H1 (cell line): ENCODE measurements at regions not wholly inside any gene's neighbourhood (a gene's known extent, or its start where the extent isn't known, plus 50 kb on each side); places are given as distances from the start of the nearest gene placed in this dataset.

Experiments used
- CHD7 ChIP-seq: fragments of 300-600 bp; sonication (generic); IDR thresholded peaks from 2 replicates; pipeline ENCODE4 v1.7.1; 2012; ENCODE audit warnings: low read length, moderate library complexity, mild to moderate bottlenecking, inconsistent platforms; ENCODE audit not compliant: insufficient replicate concordance
- GTF2F1 ChIP-seq: IDR thresholded peaks from 2 replicates; pipeline ENCODE4 v1.6.1; 2012; ENCODE audit warnings: low read depth, low read length, improper control_type of control experiment, borderline replicate concordance
- MAFK ChIP-seq: IDR thresholded peaks from 2 replicates; pipeline ENCODE4 v1.6.1; 2012; ENCODE audit warnings: low read depth, mild to moderate bottlenecking, improper control_type of control experiment, low read length
- RAD21 ChIP-seq, 2 experiments: IDR thresholded peaks in 1 of 2; conservative IDR thresholded peaks in 1 of 2; 2 replicates each; pipeline ENCODE4 v1.6.1; 2011; ENCODE audit warnings: low read depth in 2 of 2, low read length in 2 of 2, improper control_type of control experiment in 1 of 2, inconsistent platforms in 1 of 2, mild to moderate bottlenecking in 1 of 2, moderate library complexity in 1 of 2
- TAF7 ChIP-seq: optimal IDR thresholded peaks from 2 replicates; pipeline ENCODE3; 2011; ENCODE audit warnings: low read depth, mild to moderate bottlenecking, inconsistent platforms, low read length, moderate library complexity, borderline replicate concordance
- ZNF274 ChIP-seq: IDR thresholded peaks from 2 replicates; pipeline ENCODE4 v1.7.0; 2012; ENCODE audit warnings: low read length, borderline replicate concordance; ENCODE audit errors: extremely low read depth
- TF ChIP-seq, protein P1 (sequence below), 3 experiments: IDR thresholded peaks; 1 replicate in 2 of 3; 2 replicates in 1 of 3; pipeline versions ENCODE4 v1.5.1 to v1.6.1; 2011; ENCODE audit warnings: low read length in 3 of 3, mild to moderate bottlenecking in 3 of 3, inconsistent platforms in 2 of 3, low read depth in 1 of 3, moderate library complexity in 1 of 3; ENCODE audit not compliant: insufficient read depth in 1 of 3; ENCODE audit errors: control extremely low read depth in 1 of 3

- TF ChIP-seq CHD7 = no peak
- no peak for TF ChIP-seq RAD21 (IDR thresholded peaks at IDR 0.05 in 1 of 2, conservative IDR thresholded peaks at IDR 0.05 in 1 of 2; ENCODE audit: low read depth in 2 of 2, low read length in 2 of 2)
- no peak; the same call in 1 of the 2 replicates for TF ChIP-seq MAFK
- no peak for TF ChIP-seq ZNF274
- TF ChIP-seq, protein P1, sequence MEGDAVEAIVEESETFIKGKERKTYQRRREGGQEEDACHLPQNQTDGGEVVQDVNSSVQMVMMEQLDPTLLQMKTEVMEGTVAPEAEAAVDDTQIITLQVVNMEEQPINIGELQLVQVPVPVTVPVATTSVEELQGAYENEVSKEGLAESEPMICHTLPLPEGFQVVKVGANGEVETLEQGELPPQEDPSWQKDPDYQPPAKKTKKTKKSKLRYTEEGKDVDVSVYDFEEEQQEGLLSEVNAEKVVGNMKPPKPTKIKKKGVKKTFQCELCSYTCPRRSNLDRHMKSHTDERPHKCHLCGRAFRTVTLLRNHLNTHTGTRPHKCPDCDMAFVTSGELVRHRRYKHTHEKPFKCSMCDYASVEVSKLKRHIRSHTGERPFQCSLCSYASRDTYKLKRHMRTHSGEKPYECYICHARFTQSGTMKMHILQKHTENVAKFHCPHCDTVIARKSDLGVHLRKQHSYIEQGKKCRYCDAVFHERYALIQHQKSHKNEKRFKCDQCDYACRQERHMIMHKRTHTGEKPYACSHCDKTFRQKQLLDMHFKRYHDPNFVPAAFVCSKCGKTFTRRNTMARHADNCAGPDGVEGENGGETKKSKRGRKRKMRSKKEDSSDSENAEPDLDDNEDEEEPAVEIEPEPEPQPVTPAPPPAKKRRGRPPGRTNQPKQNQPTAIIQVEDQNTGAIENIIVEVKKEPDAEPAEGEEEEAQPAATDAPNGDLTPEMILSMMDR (IDR thresholded peaks at IDR 0.05; ENCODE audit: control extremely low read depth in 1 of 3, insufficient read depth in 1 of 3, low read depth in 1 of 3, low read length in 3 of 3) = no peak
- no peak for TF ChIP-seq TAF7
- TF ChIP-seq GTF2F1 = no peak
These were observed 273.7 kb upstream of the NOCT start (continued) for GRCh38 chr4:138741766-138742377.
